ENCODE measurements at regions not wholly inside any gene's neighbourhood (a gene's known extent, or its start where the extent isn't known, plus 50 kb on each side); places are given as distances from the start of the nearest gene placed in this dataset.

GRCh38 chr10:35723992-35724391, 81.9 kb upstream of the FZD8 start:
- no peak for DNase-seq
- Histone ChIP-seq H3K27me3 (replicated peaks; ENCODE audit: control insufficient read depth, insufficient read depth, low read length, poor library complexity, severe bottlenecking) (no peaks in the 10 kb centered on the region), H3K4me1 (ENCODE audit: control insufficient read depth, insufficient read depth, low read length, poor library complexity, severe bottlenecking) (no peaks in the 10 kb centered on the region), H3K4me3 (ENCODE audit: insufficient read depth, low read depth, low read length, poor library complexity, severe bottlenecking) (no peak overlapping the region), H3K27ac (ENCODE audit: insufficient read depth, low read length, poor library complexity, severe bottlenecking) (no peak overlapping the region), H3K36me3 (ENCODE audit: control insufficient read depth, insufficient read depth, low read length) (no peaks in the 10 kb centered on the region), H3K9me3 (ENCODE audit: control insufficient read depth, low read length) (no peaks in the 10 kb centered on the region)

DNA sequence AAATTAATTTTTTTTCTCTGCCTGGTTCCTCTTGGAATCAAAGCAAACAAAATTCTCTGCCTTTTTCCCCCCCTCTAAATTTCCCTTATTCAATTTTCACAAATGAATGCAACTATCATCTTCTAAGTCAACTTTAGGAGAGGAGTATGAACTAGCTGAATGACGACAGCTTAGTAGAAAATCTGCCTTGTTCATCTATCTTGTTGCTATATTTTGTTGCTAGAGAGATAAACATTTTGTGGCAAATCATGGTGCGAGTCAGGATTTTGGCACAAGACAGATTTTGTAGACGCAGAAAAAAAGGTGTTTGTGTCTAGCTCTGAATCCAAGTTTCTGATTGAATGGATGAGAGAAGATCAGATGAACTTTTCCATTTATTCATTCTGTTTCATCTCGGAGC, 81.0 kb upstream of the FZD8 start:
- Histone ChIP-seq H3K27me3 (replicated peaks; ENCODE audit: control insufficient read depth, insufficient read depth, low read length, poor library complexity, severe bottlenecking) (no peaks in the 10 kb centered on the region), H3K9me3 (ENCODE audit: control insufficient read depth, low read length) (no peaks in the 10 kb centered on the region), H3K27ac (ENCODE audit: insufficient read depth, low read length, poor library complexity, severe bottlenecking) (no peak overlapping the region), H3K4me1 (ENCODE audit: control insufficient read depth, insufficient read depth, low read length, poor library complexity, severe bottlenecking) (no peaks in the 10 kb centered on the region), H3K36me3 (ENCODE audit: control insufficient read depth, insufficient read depth, low read length) (no peaks in the 10 kb centered on the region), H3K4me3 (ENCODE audit: insufficient read depth, low read depth, low read length, poor library complexity, severe bottlenecking) (no peak overlapping the region)
- DNase-seq, result no peak

DNA sequence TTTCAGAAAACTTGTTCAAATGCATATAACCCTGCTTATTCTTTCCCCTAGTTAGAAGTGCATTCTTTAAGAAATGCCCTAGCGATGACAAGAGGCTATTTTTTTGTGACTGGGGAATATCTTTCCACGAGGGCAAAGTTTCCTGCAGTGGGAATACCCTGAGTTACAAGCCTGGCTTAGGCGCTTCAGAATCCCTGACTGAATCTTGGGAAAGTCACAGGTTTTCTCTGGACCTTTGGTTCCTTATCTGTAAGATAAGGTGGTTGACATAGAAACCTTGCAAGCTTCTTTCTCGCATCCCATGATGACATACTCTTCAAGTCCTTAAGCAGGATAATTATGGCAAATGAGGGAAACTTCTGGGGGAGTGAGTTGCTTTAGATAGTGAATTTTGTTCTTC, 80.5 kb upstream of the FZD8 start:
- H3K27me3 ChIP-seq (replicated peaks; ENCODE audit: control insufficient read depth, insufficient read depth, low read length, poor library complexity, severe bottlenecking), result no peaks in the 10 kb centered on the region
- H3K9me3 ChIP-seq (ENCODE audit: control insufficient read depth, low read length), result no peaks in the 10 kb centered on the region
- H3K4me3 ChIP-seq (ENCODE audit: insufficient read depth, low read depth, low read length, poor library complexity, severe bottlenecking), result no peak overlapping the region
- H3K36me3 ChIP-seq (ENCODE audit: control insufficient read depth, insufficient read depth, low read length), result no peaks in the 10 kb centered on the region
- no peak for DNase-seq
- H3K4me1 ChIP-seq (ENCODE audit: control insufficient read depth, insufficient read depth, low read length, poor library complexity, severe bottlenecking), result no peaks in the 10 kb centered on the region
- no peak overlapping the region for H3K27ac ChIP-seq (ENCODE audit: insufficient read depth, low read length, poor library complexity, severe bottlenecking)

DNA sequence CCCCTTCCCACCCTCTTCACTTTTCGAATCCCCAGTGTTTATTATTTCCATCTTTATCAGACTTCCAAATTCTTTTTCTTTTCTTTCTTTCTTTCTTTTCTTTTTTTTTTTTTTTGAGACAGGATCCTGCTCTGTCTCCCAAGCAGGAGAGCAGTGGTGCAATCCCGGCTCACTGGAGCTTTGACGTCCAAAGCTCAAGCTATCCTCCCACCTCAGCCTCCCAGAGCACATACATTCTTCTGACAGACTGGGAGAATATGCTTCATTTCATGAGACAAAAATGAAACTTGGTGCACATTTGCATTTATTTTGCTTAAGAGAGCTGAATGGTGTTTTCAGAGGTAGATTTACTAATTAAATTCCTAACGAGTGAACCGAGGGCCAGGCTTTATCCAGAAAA, 80.1 kb upstream of the FZD8 start:
- H3K4me3 ChIP-seq (ENCODE audit: insufficient read depth, low read depth, low read length, poor library complexity, severe bottlenecking), result no peak overlapping the region
- no peak overlapping the region for H3K27ac ChIP-seq (ENCODE audit: insufficient read depth, low read length, poor library complexity, severe bottlenecking)
- no peaks in the 10 kb centered on the region for H3K36me3 ChIP-seq (ENCODE audit: control insufficient read depth, insufficient read depth, low read length)
- no peaks in the 10 kb centered on the region for H3K9me3 ChIP-seq (ENCODE audit: control insufficient read depth, low read length)
- DNase-seq, result no peak
- H3K4me1 ChIP-seq (ENCODE audit: control insufficient read depth, insufficient read depth, low read length, poor library complexity, severe bottlenecking), result no peaks in the 10 kb centered on the region
- no peaks in the 10 kb centered on the region for H3K27me3 ChIP-seq (replicated peaks; ENCODE audit: control insufficient read depth, insufficient read depth, low read length, poor library complexity, severe bottlenecking)

GRCh38 chr10:35720366-35720765, 78.3 kb upstream of the FZD8 start:
- Histone ChIP-seq H3K9me3 (ENCODE audit: control insufficient read depth, low read length) (no peaks in the 10 kb centered on the region), H3K27ac (ENCODE audit: insufficient read depth, low read length, poor library complexity, severe bottlenecking) (no peak overlapping the region), H3K4me1 (ENCODE audit: control insufficient read depth, insufficient read depth, low read length, poor library complexity, severe bottlenecking) (no peaks in the 10 kb centered on the region), H3K4me3 (ENCODE audit: insufficient read depth, low read depth, low read length, poor library complexity, severe bottlenecking) (no peak overlapping the region), H3K27me3 (replicated peaks; ENCODE audit: control insufficient read depth, insufficient read depth, low read length, poor library complexity, severe bottlenecking) (no peaks in the 10 kb centered on the region), H3K36me3 (ENCODE audit: control insufficient read depth, insufficient read depth, low read length) (no peaks in the 10 kb centered on the region)
- no peak for DNase-seq

DNA sequence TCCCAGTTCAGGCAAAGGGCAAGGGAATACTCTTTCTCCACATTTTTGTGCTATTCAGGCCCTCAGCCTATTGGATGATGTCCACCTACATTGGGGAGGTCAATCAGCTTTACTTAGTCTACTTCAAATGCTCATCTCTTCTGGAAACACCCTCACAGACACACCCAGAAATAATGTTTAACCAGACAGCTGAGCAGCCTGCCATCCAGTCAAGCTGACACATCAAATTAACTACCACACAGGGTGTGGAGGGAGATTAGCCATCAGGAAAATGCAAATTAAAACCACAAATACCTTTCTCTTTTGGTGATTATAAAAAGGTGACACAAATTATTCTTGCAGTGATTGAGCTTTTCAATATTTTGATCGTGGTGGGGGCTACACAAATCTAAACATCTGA, 74.7 kb upstream of the FZD8 start:
- Histone ChIP-seq H3K27ac (ENCODE audit: insufficient read depth, low read length, poor library complexity, severe bottlenecking) (no peak overlapping the region), H3K4me3 (ENCODE audit: insufficient read depth, low read depth, low read length, poor library complexity, severe bottlenecking) (no peak overlapping the region), H3K4me1 (ENCODE audit: control insufficient read depth, insufficient read depth, low read length, poor library complexity, severe bottlenecking) (no peaks in the 10 kb centered on the region), H3K9me3 (ENCODE audit: control insufficient read depth, low read length) (no peaks in the 10 kb centered on the region), H3K36me3 (ENCODE audit: control insufficient read depth, insufficient read depth, low read length) (no peaks in the 10 kb centered on the region), H3K27me3 (replicated peaks; ENCODE audit: control insufficient read depth, insufficient read depth, low read length, poor library complexity, severe bottlenecking) (no peaks in the 10 kb centered on the region)
- DNase-seq, result no peak

- Histone ChIP-seq H3K4me1 (ENCODE audit: control insufficient read depth, insufficient read depth, low read length, poor library complexity, severe bottlenecking) (no peaks in the 10 kb centered on the region), H3K36me3 (ENCODE audit: control insufficient read depth, insufficient read depth, low read length) (no peaks in the 10 kb centered on the region), H3K9me3 (ENCODE audit: control insufficient read depth, low read length) (no peaks in the 10 kb centered on the region), H3K27me3 (replicated peaks; ENCODE audit: control insufficient read depth, insufficient read depth, low read length, poor library complexity, severe bottlenecking) (no peaks in the 10 kb centered on the region), H3K27ac (ENCODE audit: insufficient read depth, low read length, poor library complexity, severe bottlenecking) (no peak overlapping the region), H3K4me3 (ENCODE audit: insufficient read depth, low read depth, low read length, poor library complexity, severe bottlenecking) (no peak overlapping the region)
- DNase-seq, result no peak
Observed at GRCh38 chr10:35712486-35712885, 70.4 kb upstream of the FZD8 start.

- Histone ChIP-seq H3K36me3 (ENCODE audit: control insufficient read depth, insufficient read depth, low read length) (no peaks in the 10 kb centered on the region), H3K27me3 (replicated peaks; ENCODE audit: control insufficient read depth, insufficient read depth, low read length, poor library complexity, severe bottlenecking) (no peaks in the 10 kb centered on the region), H3K4me1 (ENCODE audit: control insufficient read depth, insufficient read depth, low read length, poor library complexity, severe bottlenecking) (no peaks in the 10 kb centered on the region), H3K9me3 (ENCODE audit: control insufficient read depth, low read length) (no peaks in the 10 kb centered on the region), H3K4me3 (ENCODE audit: insufficient read depth, low read depth, low read length, poor library complexity, severe bottlenecking) (no peak overlapping the region), H3K27ac (ENCODE audit: insufficient read depth, low read length, poor library complexity, severe bottlenecking) (no peak overlapping the region)
- no peak for DNase-seq
Observed at GRCh38 chr10:35711615-35712411, 69.7 kb upstream of the FZD8 start.

GRCh38 chr10:35707642-35708425, 65.7 kb upstream of the FZD8 start:
- Histone ChIP-seq H3K27me3 (replicated peaks; ENCODE audit: control insufficient read depth, insufficient read depth, low read length, poor library complexity, severe bottlenecking) (no peaks in the 10 kb centered on the region), H3K4me3 (ENCODE audit: insufficient read depth, low read depth, low read length, poor library complexity, severe bottlenecking) (no peak overlapping the region), H3K4me1 (ENCODE audit: control insufficient read depth, insufficient read depth, low read length, poor library complexity, severe bottlenecking) (no peaks in the 10 kb centered on the region), H3K27ac (ENCODE audit: insufficient read depth, low read length, poor library complexity, severe bottlenecking) (no peak overlapping the region), H3K36me3 (ENCODE audit: control insufficient read depth, insufficient read depth, low read length) (no peaks in the 10 kb centered on the region), H3K9me3 (ENCODE audit: control insufficient read depth, low read length) (no peaks in the 10 kb centered on the region)
- no peak for DNase-seq

- Histone ChIP-seq H3K36me3 (ENCODE audit: control insufficient read depth, insufficient read depth, low read length) (no peaks in the 10 kb centered on the region), H3K4me3 (ENCODE audit: insufficient read depth, low read depth, low read length, poor library complexity, severe bottlenecking) (no peak overlapping the region), H3K27ac (ENCODE audit: insufficient read depth, low read length, poor library complexity, severe bottlenecking) (no peak overlapping the region), H3K4me1 (ENCODE audit: control insufficient read depth, insufficient read depth, low read length, poor library complexity, severe bottlenecking) (no peaks in the 10 kb centered on the region), H3K9me3 (ENCODE audit: control insufficient read depth, low read length) (no peaks in the 10 kb centered on the region), H3K27me3 (replicated peaks; ENCODE audit: control insufficient read depth, insufficient read depth, low read length, poor library complexity, severe bottlenecking) (no peaks in the 10 kb centered on the region)
- no peak for DNase-seq
Observed at GRCh38 chr10:35706959-35707358, 64.9 kb upstream of the FZD8 start.

All from effector memory CD4-positive, alpha-beta T cell (primary cell).